HEK293 (cell line): ENCODE measurements at regions not wholly inside any gene's neighbourhood (a gene's known extent, or its start where the extent isn't known, plus 50 kb on each side); places are given as distances from the start of the nearest gene placed in this dataset.

Experiments
- CTCF ChIA-PET: fragments of 350-600 bp; formaldehyde crosslinking; extraction: SDS; loops from one replicate; lab custom pipeline; 2021; ENCODE audit warnings: antibody characterized with exemption; lab: Yijun Ruan, JAX
- POLR2A ChIA-PET: fragments of 300-600 bp; formaldehyde crosslinking; extraction: SDS; loops from one replicate; lab custom pipeline; 2020; ENCODE audit warnings: antibody characterized with exemption, inconsistent platforms; lab: Yijun Ruan, JAX
- H3K27ac ChIP-seq: fragments of 200-500 bp; sonication (Bioruptor generic); 2 replicates; pipeline ENCODE4 v1.5.1; 2014; ENCODE audit warnings: low read depth, low read length, control low read depth, inconsistent platforms; ENCODE audit errors: extremely low read depth
- H3K36me3 ChIP-seq, 2 experiments: fragments of 200-500 bp in 1 of 2; sonication (Bioruptor generic) in 1 of 2; 1 replicate in 1 of 2; 2 replicates in 1 of 2; pipeline ENCODE4 v1.5.1; 2014 to 2017; ENCODE audit warnings: inconsistent platforms in 2 of 2, low read length in 2 of 2; ENCODE audit not compliant: control insufficient read depth in 2 of 2, insufficient read depth in 1 of 2
- H3K4me1 ChIP-seq: fragments of 200-500 bp; sonication (Bioruptor generic); 2 replicates; pipeline ENCODE4 v1.5.1; 2014; ENCODE audit warnings: mild to moderate bottlenecking, low read length, inconsistent platforms; ENCODE audit not compliant: control insufficient read depth, insufficient read depth
- H3K4me3 ChIP-seq: 2 replicates; pipeline ENCODE4 v1.5.1; 2011; ENCODE audit warnings: low read depth, mild to moderate bottlenecking, control low read depth, low read length, moderate library complexity
- H3K9me3 ChIP-seq: fragments of 200-500 bp; sonication (Bioruptor generic); 2 replicates; pipeline ENCODE4 v1.5.1; 2014; ENCODE audit warnings: low read depth, low read length, inconsistent platforms; ENCODE audit not compliant: control insufficient read depth, insufficient read depth
- HIC1 ChIP-seq: fragments of 450-650 bp; formaldehyde crosslinking; IDR thresholded peaks from 2 replicates; pipeline ENCODE4 v1.5.1; 2016; ENCODE audit warnings: missing biosample characterization, missing genetic modification characterization
- SP2 ChIP-seq: fragments of 450-650 bp; formaldehyde crosslinking; IDR thresholded peaks from 2 replicates; pipeline ENCODE4 v1.5.1; 2016; ENCODE audit warnings: missing biosample characterization, missing genetic modification characterization
- WT1 ChIP-seq: fragments of 450-650 bp; formaldehyde crosslinking; IDR thresholded peaks from 2 replicates; pipeline ENCODE4 v1.5.1; 2016; ENCODE audit warnings: missing biosample characterization, missing genetic modification characterization
- ZFP41 ChIP-seq: fragments of 450-650 bp; formaldehyde crosslinking; IDR thresholded peaks from 2 replicates; pipeline ENCODE4 v1.5.1; 2016; ENCODE audit warnings: missing biosample characterization, missing genetic modification characterization, borderline replicate concordance
- ZNF138 ChIP-seq: fragments of 450-650 bp; formaldehyde crosslinking; IDR thresholded peaks from 2 replicates; pipeline ENCODE4 v1.5.1; 2016; ENCODE audit warnings: missing biosample characterization, missing genetic modification characterization, borderline replicate concordance
- ZNF19 ChIP-seq: fragments of 450-650 bp; formaldehyde crosslinking; IDR thresholded peaks from 2 replicates; pipeline ENCODE4; 2016; ENCODE audit warnings: missing biosample characterization, missing genetic modification characterization, low read depth
- ZNF266 ChIP-seq: fragments of 450-650 bp; formaldehyde crosslinking; IDR thresholded peaks from 2 replicates; pipeline ENCODE4 v1.5.1; 2016; ENCODE audit warnings: missing biosample characterization, missing genetic modification characterization, low read depth
- ZNF302 ChIP-seq: fragments of 450-650 bp; formaldehyde crosslinking; IDR thresholded peaks from 2 replicates; pipeline ENCODE4 v1.5.1; 2016; ENCODE audit warnings: missing biosample characterization, missing genetic modification characterization, low read depth
- ZNF311 ChIP-seq: fragments of 450-650 bp; formaldehyde crosslinking; IDR thresholded peaks from 2 replicates; pipeline ENCODE4 v1.5.1; 2017; ENCODE audit warnings: missing biosample characterization, missing genetic modification characterization, borderline replicate concordance
- ZNF366 ChIP-seq: fragments of 450-650 bp; formaldehyde crosslinking; conservative IDR thresholded peaks from 2 replicates; pipeline ENCODE4 v1.5.1; 2016; ENCODE audit warnings: missing biosample characterization, missing genetic modification characterization
- ZNF404 ChIP-seq: fragments of 450-650 bp; formaldehyde crosslinking; IDR thresholded peaks from 2 replicates; pipeline ENCODE4 v1.5.1; 2017; ENCODE audit warnings: missing biosample characterization, missing genetic modification characterization
- ZNF473 ChIP-seq: fragments of 450-650 bp; formaldehyde crosslinking; IDR thresholded peaks from 2 replicates; pipeline ENCODE4 v1.5.1; 2017; ENCODE audit warnings: missing biosample characterization, missing genetic modification characterization
- ZNF544 ChIP-seq: fragments of 450-650 bp; formaldehyde crosslinking; IDR thresholded peaks from 2 replicates; pipeline ENCODE4 v1.5.0; 2017; ENCODE audit warnings: missing biosample characterization, missing genetic modification characterization
- ZNF549 ChIP-seq: fragments of 450-650 bp; IDR thresholded peaks from 2 replicates; pipeline ENCODE4 v1.5.1; 2018; ENCODE audit warnings: missing biosample characterization, missing genetic modification characterization, mild to moderate bottlenecking, inconsistent platforms, moderate library complexity
- ZNF639 ChIP-seq: fragments of 450-650 bp; formaldehyde crosslinking; IDR thresholded peaks from 2 replicates; pipeline ENCODE4 v1.5.1; 2016; ENCODE audit warnings: missing biosample characterization, missing genetic modification characterization
- ZNF701 ChIP-seq: fragments of 450-650 bp; formaldehyde crosslinking; IDR thresholded peaks from 2 replicates; pipeline ENCODE4 v1.5.1; 2016; ENCODE audit warnings: missing biosample characterization, missing genetic modification characterization
- ZSCAN30 ChIP-seq: fragments of 450-650 bp; IDR thresholded peaks from 2 replicates; pipeline ENCODE4 v1.5.1; 2018; ENCODE audit warnings: missing biosample characterization, mild to moderate bottlenecking, missing genetic modification characterization, moderate library complexity
- TF ChIP-seq, protein P1 (sequence below): fragments of 450-650 bp; formaldehyde crosslinking; IDR thresholded peaks from 2 replicates; pipeline ENCODE4 v1.5.1; 2016; ENCODE audit warnings: missing biosample characterization, missing genetic modification characterization, low read depth

DNA sequence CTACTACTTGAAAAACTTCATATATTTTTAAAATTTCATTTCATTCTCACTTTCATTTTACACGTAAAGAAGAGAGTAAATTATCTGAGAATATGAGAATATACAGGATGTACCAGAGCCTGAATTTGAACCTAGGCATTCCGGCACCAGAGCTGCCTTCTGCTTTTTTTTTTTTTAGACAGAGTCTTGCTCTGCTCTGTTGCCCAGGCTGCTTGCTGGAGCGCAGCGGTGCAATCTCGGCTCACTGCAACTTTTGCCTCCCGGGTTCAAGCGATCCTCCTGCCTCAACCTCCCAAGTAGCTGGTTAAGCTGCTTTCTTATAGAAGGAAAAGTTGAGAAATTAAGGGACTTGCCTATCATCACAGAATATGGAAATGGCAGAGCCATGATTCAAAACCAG is 540.1 kb downstream of the EBF1 start:
- H3K4me1 ChIP-seq: peaks cover 8% of the 10 kb centered on the region
- H3K36me3 ChIP-seq: no peaks in the 10 kb centered on the region
- POLR2A ChIA-PET: no interaction called here
- no peak for TF ChIP-seq ZNF311 (tag by site-specific recombination)
- TF ChIP-seq ZNF404 (tag by site-specific recombination): no peak
- no peak for TF ChIP-seq ZSCAN30 (tag by site-specific recombination)
- TF ChIP-seq WT1 (tag by site-specific recombination): no peak
- TF ChIP-seq ZNF639 (tag by site-specific recombination): no peak
- TF ChIP-seq SP2 (tag by site-specific recombination): no peak
- TF ChIP-seq ZNF366 (tag by site-specific recombination): no peak
- no peak for TF ChIP-seq HIC1 (tag by site-specific recombination)
- no peak for TF ChIP-seq ZNF302 (tag by site-specific recombination)
- no peak for TF ChIP-seq ZNF549 (tag by site-specific recombination)
- TF ChIP-seq ZFP41 (tag by site-specific recombination): no peak
- no peak for TF ChIP-seq ZNF544 (tag by site-specific recombination)
- TF ChIP-seq ZNF266 (tag by site-specific recombination): no peak
- TF ChIP-seq ZNF19 (tag by site-specific recombination): no peak
- TF ChIP-seq ZNF138 (tag by site-specific recombination): no peak
- TF ChIP-seq ZNF473 (tag by site-specific recombination): no peak
- TF ChIP-seq, all 188 proteins: peak for 0
- Histone ChIP-seq H3K27ac (no peak overlapping the region), H3K4me3 (no peak overlapping the region), H3K9me3 (no peaks in the 10 kb centered on the region)
- CTCF ChIA-PET: interaction anchor here (0.6 kb wide), 1 partner anchor 604 kb away, joined by 3 read pairs; no protein-coding TSS in a partner anchor

- Histone ChIP-seq H3K4me1 (peaks cover 8% of the 10 kb centered on the region), H3K4me3 (no peak overlapping the region), H3K9me3 (no peaks in the 10 kb centered on the region), H3K27ac (no peak overlapping the region), H3K36me3 (no peaks in the 10 kb centered on the region)
- CTCF ChIA-PET: interaction anchor here (0.6 kb wide), 1 partner anchor 603 kb away, joined by 3 read pairs; no protein-coding TSS in a partner anchor
- TF ChIP-seq, protein P1, sequence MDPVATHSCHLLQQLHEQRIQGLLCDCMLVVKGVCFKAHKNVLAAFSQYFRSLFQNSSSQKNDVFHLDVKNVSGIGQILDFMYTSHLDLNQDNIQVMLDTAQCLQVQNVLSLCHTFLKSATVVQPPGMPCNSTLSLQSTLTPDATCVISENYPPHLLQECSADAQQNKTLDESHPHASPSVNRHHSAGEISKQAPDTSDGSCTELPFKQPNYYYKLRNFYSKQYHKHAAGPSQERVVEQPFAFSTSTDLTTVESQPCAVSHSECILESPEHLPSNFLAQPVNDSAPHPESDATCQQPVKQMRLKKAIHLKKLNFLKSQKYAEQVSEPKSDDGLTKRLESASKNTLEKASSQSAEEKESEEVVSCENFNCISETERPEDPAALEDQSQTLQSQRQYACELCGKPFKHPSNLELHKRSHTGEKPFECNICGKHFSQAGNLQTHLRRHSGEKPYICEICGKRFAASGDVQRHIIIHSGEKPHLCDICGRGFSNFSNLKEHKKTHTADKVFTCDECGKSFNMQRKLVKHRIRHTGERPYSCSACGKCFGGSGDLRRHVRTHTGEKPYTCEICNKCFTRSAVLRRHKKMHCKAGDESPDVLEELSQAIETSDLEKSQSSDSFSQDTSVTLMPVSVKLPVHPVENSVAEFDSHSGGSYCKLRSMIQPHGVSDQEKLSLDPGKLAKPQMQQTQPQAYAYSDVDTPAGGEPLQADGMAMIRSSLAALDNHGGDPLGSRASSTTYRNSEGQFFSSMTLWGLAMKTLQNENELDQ: no peak
- TF ChIP-seq ZNF701 (tag by site-specific recombination): no peak
- POLR2A ChIA-PET: no interaction called here
These were observed 540.6 kb downstream of the EBF1 start for GRCh38 chr5:158559066-158559465.
